ENCODE measurements at regions not wholly inside any gene's neighbourhood (a gene's known extent, or its start where the extent isn't known, plus 50 kb on each side); places are given as distances from the start of the nearest gene placed in this dataset.

DNA sequence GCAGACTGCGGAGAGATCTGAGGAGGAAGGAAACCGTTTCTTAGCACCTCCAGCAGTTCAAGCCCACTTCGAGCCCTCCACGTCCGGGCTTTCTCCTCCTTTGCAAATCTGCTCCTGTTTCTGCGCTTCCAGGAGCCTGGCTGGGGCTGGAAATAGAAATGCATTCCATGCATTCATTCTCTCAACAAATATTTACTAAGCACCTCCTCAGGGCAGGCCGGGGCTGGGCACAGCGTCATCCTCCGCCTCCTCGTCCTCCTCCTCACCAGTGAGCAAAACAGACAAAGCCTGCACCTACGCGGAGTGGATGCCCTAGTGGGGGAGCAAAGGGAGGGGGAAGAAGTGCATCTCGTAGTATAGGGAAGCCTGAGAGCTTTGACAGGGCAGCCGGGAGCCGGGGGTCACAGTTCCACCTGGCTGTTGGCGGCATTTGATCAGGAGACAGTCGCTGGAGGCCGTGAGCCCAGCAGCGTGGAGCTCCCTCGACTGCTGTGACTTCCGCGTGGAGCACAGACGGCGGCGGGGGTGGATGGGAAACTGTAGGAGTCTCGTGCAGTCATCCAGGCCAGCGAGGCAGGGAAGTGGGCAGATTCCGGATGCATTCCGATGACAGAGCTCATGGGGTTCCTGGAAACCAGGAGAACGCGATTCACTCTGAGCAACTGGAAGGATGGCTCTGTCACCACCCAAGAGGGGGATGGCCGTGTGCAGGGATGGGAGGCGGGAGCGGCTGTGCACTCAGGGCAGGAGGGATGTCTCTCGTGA lies 93.5 kb downstream of the SIK1 start:
- H3K4me3 ChIP-seq (ENCODE audit: insufficient read depth, low read depth, low read length, poor library complexity, severe bottlenecking), result no peak overlapping the region
- H3K27me3 ChIP-seq (replicated peaks; ENCODE audit: control insufficient read depth, insufficient read depth, low read length, poor library complexity, severe bottlenecking), result no peaks in the 10 kb centered on the region
- H3K4me1 ChIP-seq (ENCODE audit: control insufficient read depth, insufficient read depth, low read length, poor library complexity, severe bottlenecking), result no peaks in the 10 kb centered on the region
- no peaks in the 10 kb centered on the region for H3K36me3 ChIP-seq (ENCODE audit: control insufficient read depth, insufficient read depth, low read length)
- H3K9me3 ChIP-seq (ENCODE audit: control insufficient read depth, low read length), result no peaks in the 10 kb centered on the region
- H3K27ac ChIP-seq (ENCODE audit: insufficient read depth, low read length, poor library complexity, severe bottlenecking), result no peak overlapping the region
- no peak for DNase-seq

DNA sequence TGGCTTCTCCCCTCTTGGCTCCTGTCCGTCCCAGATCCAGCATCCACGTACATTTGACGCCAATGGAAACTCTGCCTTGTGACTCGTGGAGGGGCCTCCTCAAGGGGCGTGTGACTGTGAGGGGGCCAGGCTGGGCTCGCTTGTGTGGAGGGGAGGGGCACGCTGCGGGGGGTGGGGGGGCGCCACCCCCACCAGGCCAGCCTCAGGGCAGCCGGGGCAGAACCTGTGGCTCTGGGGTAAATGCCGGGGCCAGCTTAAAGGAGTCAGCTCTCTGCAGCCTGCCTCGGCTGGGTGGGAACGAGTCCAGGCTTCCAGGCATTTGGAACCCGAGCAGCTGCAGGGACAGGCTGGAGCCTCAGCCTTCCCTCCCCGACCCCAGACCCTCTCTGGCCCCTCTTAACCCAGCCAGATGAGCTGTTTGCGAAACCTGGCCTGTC lies 94.1 kb downstream of the SIK1 start:
- no peak for DNase-seq
- H3K4me3 ChIP-seq (ENCODE audit: insufficient read depth, low read depth, low read length, poor library complexity, severe bottlenecking), result no peak overlapping the region
- no peak overlapping the region for H3K27ac ChIP-seq (ENCODE audit: insufficient read depth, low read length, poor library complexity, severe bottlenecking)
- no peaks in the 10 kb centered on the region for H3K9me3 ChIP-seq (ENCODE audit: control insufficient read depth, low read length)
- no peaks in the 10 kb centered on the region for H3K36me3 ChIP-seq (ENCODE audit: control insufficient read depth, insufficient read depth, low read length)
- H3K27me3 ChIP-seq (replicated peaks; ENCODE audit: control insufficient read depth, insufficient read depth, low read length, poor library complexity, severe bottlenecking), result no peaks in the 10 kb centered on the region
- no peaks in the 10 kb centered on the region for H3K4me1 ChIP-seq (ENCODE audit: control insufficient read depth, insufficient read depth, low read length, poor library complexity, severe bottlenecking)

DNA sequence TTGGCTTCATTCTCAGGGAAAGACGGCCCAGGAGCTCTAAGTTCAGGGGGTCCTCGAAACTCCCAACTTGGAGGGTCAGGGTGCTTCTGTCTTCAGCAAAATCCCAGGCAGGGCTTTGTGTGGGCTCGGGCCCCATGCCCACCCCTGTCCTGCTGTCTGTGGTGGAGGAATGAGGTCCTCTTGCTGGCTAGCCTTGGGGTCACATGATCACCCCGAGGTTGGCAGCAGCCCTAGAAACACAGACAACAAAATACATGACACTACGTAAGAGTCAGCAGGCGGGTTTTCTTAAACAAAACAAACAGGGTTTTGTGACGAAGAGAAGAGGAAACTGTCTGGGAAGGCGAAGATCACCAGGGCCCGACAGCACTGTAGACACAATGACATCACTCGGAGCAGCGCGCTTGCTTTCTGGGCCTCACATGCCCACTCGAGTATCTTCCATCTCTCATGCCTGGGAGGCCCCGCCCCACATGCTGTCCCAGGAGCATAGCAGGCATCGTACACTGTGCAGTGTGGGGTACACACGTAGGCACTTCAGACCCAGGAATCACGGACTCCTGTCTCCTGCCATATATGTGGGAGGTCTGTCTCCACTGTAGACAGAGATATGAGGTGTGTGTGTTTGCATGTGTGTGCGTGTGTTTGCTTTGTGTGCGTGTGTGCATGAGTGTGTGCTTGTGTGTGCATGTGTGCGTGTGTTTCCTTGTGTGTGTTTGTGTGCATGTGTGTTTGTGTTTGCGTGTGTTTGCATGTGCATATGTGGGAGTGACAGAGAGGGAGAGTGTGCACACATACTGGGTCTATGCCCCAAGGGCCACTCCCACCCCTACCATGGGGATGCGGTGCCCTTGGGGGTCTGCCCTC lies 94.7 kb downstream of the SIK1 start:
- DNase-seq, result no peak
- Histone ChIP-seq H3K4me1 (ENCODE audit: control insufficient read depth, insufficient read depth, low read length, poor library complexity, severe bottlenecking) (no peaks in the 10 kb centered on the region), H3K27ac (ENCODE audit: insufficient read depth, low read length, poor library complexity, severe bottlenecking) (no peak overlapping the region), H3K36me3 (ENCODE audit: control insufficient read depth, insufficient read depth, low read length) (no peaks in the 10 kb centered on the region), H3K9me3 (ENCODE audit: control insufficient read depth, low read length) (no peaks in the 10 kb centered on the region), H3K27me3 (replicated peaks; ENCODE audit: control insufficient read depth, insufficient read depth, low read length, poor library complexity, severe bottlenecking) (no peaks in the 10 kb centered on the region), H3K4me3 (ENCODE audit: insufficient read depth, low read depth, low read length, poor library complexity, severe bottlenecking) (no peak overlapping the region)

- no peak for DNase-seq
- Histone ChIP-seq H3K9me3 (ENCODE audit: control insufficient read depth, low read length) (no peaks in the 10 kb centered on the region), H3K27me3 (replicated peaks; ENCODE audit: control insufficient read depth, insufficient read depth, low read length, poor library complexity, severe bottlenecking) (no peaks in the 10 kb centered on the region), H3K4me3 (ENCODE audit: insufficient read depth, low read depth, low read length, poor library complexity, severe bottlenecking) (no peak overlapping the region), H3K36me3 (ENCODE audit: control insufficient read depth, insufficient read depth, low read length) (no peaks in the 10 kb centered on the region), H3K4me1 (ENCODE audit: control insufficient read depth, insufficient read depth, low read length, poor library complexity, severe bottlenecking) (no peaks in the 10 kb centered on the region), H3K27ac (ENCODE audit: insufficient read depth, low read length, poor library complexity, severe bottlenecking) (no peak overlapping the region)
Observed at GRCh38 chr21:43331111-43331961, 95.6 kb downstream of the SIK1 start.

DNA sequence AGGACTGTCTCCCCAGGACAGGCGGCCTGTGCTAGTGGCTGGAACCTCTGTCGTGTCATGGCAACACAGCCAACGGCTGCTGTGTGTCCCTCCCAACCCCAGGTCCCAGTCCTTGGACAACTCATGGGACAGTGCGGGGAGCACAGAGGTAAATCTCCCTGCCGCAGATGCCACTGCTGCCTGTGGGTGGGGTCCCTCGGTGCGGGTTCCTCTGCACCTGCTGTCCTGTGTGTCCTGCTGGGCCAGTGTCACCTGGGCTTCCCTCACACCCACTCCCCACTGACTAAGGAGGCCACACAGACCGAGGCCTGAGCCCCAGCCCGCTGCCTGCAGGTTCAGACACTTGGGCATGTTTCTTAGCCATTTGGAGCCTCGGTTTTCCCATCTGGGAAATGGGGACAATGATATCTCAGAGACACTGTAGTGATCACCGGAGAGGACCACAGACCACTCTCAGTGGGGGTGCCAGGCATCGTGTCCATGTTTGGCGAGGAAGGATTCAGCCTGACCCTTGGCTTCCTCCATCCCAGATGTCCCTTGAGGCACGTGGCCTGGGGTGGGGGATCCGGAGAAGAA lies 96.5 kb downstream of the SIK1 start:
- H3K27ac ChIP-seq (ENCODE audit: insufficient read depth, low read length, poor library complexity, severe bottlenecking), result no peak overlapping the region
- DNase-seq, result no peak
- no peaks in the 10 kb centered on the region for H3K4me1 ChIP-seq (ENCODE audit: control insufficient read depth, insufficient read depth, low read length, poor library complexity, severe bottlenecking)
- H3K9me3 ChIP-seq (ENCODE audit: control insufficient read depth, low read length), result no peaks in the 10 kb centered on the region
- no peaks in the 10 kb centered on the region for H3K27me3 ChIP-seq (replicated peaks; ENCODE audit: control insufficient read depth, insufficient read depth, low read length, poor library complexity, severe bottlenecking)
- no peaks in the 10 kb centered on the region for H3K36me3 ChIP-seq (ENCODE audit: control insufficient read depth, insufficient read depth, low read length)
- H3K4me3 ChIP-seq (ENCODE audit: insufficient read depth, low read depth, low read length, poor library complexity, severe bottlenecking), result no peak overlapping the region

DNA sequence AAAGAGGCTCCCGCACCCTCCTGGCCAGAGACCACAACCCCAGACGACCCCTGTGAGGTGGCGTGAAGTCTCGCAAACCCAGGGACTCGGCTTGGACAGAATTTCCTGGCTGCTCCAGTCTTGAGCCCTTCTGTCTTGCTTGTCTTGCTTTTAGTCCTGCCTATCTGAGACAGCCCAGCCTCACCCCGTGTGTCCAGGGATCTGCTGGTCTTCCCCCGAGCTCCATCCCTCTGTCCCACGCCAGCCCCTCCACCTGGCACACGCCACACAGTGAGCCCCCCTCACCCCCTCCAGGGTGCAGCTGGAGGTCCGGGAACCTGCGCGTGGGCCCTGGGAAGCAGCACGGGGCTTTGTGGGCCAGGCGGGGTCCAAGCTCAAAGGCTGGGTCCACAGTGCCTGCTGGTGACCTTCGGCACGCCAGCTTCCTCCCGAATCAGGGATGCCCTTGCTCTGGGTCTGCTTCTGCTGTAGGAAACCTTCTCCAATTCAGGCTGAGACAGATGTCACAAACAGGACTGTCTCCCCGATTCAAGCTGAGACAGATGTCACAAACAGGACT lies 97.1 kb downstream of the SIK1 start:
- no peaks in the 10 kb centered on the region for H3K36me3 ChIP-seq (ENCODE audit: control insufficient read depth, insufficient read depth, low read length)
- no peaks in the 10 kb centered on the region for H3K4me1 ChIP-seq (ENCODE audit: control insufficient read depth, insufficient read depth, low read length, poor library complexity, severe bottlenecking)
- H3K27ac ChIP-seq (ENCODE audit: insufficient read depth, low read length, poor library complexity, severe bottlenecking), result no peak overlapping the region
- H3K4me3 ChIP-seq (ENCODE audit: insufficient read depth, low read depth, low read length, poor library complexity, severe bottlenecking), result no peak overlapping the region
- no peaks in the 10 kb centered on the region for H3K27me3 ChIP-seq (replicated peaks; ENCODE audit: control insufficient read depth, insufficient read depth, low read length, poor library complexity, severe bottlenecking)
- H3K9me3 ChIP-seq (ENCODE audit: control insufficient read depth, low read length), result no peaks in the 10 kb centered on the region
- DNase-seq, result no peak

GRCh38 chr21:43328958-43329691 lies 97.8 kb downstream of the SIK1 start:
- no peak overlapping the region for H3K27ac ChIP-seq (ENCODE audit: insufficient read depth, low read length, poor library complexity, severe bottlenecking)
- H3K4me1 ChIP-seq (ENCODE audit: control insufficient read depth, insufficient read depth, low read length, poor library complexity, severe bottlenecking), result no peaks in the 10 kb centered on the region
- H3K27me3 ChIP-seq (replicated peaks; ENCODE audit: control insufficient read depth, insufficient read depth, low read length, poor library complexity, severe bottlenecking), result no peaks in the 10 kb centered on the region
- no peaks in the 10 kb centered on the region for H3K9me3 ChIP-seq (ENCODE audit: control insufficient read depth, low read length)
- no peak for DNase-seq
- H3K36me3 ChIP-seq (ENCODE audit: control insufficient read depth, insufficient read depth, low read length), result no peaks in the 10 kb centered on the region
- no peak overlapping the region for H3K4me3 ChIP-seq (ENCODE audit: insufficient read depth, low read depth, low read length, poor library complexity, severe bottlenecking)

DNA sequence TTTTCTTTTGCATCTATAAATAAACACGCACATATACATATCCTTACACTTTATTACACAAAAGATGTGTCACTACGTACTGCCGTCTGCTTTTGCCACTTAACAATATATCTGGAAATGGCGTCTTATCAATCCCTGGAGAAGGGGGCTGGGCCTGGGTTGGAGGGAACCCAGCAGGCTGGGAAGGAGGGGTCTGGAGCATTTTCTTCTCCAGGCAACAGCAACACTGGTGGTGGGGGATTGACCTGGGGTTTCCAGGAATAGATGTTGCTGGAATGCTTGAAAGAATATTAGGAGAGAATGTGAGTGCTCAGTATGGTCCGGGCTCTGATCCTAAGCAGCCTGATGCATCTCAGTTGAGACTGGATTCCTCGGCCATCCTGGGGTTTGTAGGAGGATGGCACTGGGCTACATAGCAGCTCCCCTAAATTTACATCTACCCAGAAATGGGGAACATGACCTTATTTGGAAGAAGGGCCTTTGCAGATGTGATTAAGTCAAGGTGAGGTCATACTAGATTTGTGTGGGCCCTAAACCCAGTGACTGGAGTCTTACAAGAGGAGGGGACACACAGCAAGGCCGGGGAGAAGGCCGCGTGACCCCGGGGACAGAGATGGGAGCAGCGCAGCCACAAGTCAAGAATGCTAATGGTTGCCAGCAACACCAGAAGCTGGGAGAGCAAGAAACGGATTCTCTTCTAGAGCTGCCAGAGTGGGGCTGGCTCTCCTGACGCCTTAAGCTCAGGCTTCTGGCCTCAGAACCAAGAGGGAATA lies 98.6 kb downstream of the SIK1 start:
- H3K36me3 ChIP-seq (ENCODE audit: control insufficient read depth, insufficient read depth, low read length), result no peaks in the 10 kb centered on the region
- H3K4me1 ChIP-seq (ENCODE audit: control insufficient read depth, insufficient read depth, low read length, poor library complexity, severe bottlenecking), result no peaks in the 10 kb centered on the region
- DNase-seq, result no peak
- no peak overlapping the region for H3K4me3 ChIP-seq (ENCODE audit: insufficient read depth, low read depth, low read length, poor library complexity, severe bottlenecking)
- no peaks in the 10 kb centered on the region for H3K27me3 ChIP-seq (replicated peaks; ENCODE audit: control insufficient read depth, insufficient read depth, low read length, poor library complexity, severe bottlenecking)
- H3K9me3 ChIP-seq (ENCODE audit: control insufficient read depth, low read length), result no peaks in the 10 kb centered on the region
- no peak overlapping the region for H3K27ac ChIP-seq (ENCODE audit: insufficient read depth, low read length, poor library complexity, severe bottlenecking)
